HG03280 (cell line): ENCODE measurements at regions not wholly inside any gene's neighbourhood (a gene's known extent, or its start where the extent isn't known, plus 50 kb on each side); places are given as distances from the start of the nearest gene placed in this dataset.
"Not testable (repeated sequence)": the region's sequence is repeated elsewhere in the genome, so short reads cannot be mapped to it uniquely, and the experiment has no call there.

Experiments
- ATAC-seq: cut with Tn5 transposase; IDR thresholded peaks from one replicate; pipeline ENCODE4 v1.9.1; 2021; ENCODE audit warnings: mild to moderate bottlenecking, moderate library complexity; ENCODE audit not compliant: unreplicated experiment

DNA sequence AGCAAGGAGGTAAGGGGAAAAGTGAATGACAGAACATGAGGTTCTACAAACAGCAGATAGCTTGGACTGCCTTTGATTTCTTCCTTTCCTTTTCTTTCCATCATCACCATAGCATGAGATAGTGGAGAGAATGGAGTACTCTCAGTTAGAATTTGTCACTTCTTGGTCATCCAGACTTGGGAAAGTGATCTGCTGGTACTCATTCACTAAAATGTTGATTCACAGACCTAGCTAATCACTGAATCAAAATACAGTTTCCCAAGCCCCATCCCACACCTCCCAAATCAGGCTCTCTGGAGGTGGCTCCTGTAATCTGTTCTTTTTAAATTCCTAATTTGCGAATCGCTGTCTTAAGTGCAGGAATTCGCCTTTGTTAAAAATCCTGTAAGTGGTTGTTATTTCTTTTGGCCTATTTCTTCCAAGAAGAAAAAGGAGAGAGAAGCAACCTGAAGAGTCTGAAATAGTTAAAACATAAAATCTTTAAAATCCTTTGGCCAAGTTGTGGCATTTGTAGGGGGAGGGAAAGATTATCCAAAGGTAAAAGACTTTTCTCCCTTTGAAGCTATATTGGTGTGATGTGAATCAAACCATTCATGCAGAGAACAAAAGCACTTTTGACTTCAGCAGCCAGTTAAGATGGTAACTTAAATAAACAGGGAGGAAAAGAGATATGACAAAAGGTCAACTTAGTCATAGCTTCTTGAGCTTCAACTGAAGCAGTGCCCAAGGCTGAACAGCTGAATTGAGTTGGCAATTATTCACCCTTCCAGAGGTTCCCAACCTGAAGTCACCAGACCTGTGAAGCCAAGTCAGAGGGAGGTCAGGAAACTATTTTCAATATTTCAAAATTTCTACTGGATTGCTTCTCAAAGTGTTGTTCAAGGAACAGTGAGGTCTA, 255.1 kb upstream of the KRR1 start:
- ATAC-seq = no peak

DNA sequence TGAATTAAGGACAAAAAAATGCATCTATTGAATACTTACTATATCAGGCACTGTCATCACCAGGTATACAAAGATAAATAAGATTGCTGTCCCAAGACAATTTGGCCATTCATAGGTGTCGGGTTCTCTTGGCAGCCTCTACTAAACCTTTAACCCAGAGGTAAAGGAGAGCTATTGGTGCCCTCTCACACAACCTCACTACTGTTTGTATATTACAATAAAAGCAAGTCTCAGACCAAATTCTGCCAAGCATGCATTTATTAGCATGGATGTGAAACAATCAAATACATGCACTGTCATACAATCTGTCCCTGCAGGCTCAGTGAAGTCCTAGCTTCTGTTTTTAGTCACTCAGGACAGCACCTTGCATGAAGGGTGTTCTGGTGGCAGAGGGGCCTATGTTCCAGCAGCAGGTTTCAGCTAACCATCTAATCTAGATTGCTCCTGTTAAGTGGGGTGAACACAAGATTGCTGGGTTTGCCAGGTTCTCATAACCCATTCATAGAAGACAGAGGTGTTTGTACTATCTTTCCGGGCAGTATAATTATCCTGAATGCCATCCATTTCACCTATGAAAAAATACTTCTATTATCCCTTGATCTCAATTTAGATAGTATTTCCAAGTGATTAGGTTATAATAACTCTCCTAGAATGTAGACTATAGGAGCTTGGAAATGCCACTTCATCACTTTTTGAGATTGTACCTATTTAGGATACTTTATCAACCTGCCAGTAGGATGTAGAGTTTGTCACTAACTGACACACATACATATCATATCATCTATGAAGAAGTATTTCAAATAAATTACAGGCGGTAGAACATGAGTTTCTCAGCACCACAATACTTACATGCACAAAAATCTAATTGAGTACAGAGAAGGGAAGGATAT, 254.0 kb upstream of the KRR1 start:
- ATAC-seq = no peak

DNA sequence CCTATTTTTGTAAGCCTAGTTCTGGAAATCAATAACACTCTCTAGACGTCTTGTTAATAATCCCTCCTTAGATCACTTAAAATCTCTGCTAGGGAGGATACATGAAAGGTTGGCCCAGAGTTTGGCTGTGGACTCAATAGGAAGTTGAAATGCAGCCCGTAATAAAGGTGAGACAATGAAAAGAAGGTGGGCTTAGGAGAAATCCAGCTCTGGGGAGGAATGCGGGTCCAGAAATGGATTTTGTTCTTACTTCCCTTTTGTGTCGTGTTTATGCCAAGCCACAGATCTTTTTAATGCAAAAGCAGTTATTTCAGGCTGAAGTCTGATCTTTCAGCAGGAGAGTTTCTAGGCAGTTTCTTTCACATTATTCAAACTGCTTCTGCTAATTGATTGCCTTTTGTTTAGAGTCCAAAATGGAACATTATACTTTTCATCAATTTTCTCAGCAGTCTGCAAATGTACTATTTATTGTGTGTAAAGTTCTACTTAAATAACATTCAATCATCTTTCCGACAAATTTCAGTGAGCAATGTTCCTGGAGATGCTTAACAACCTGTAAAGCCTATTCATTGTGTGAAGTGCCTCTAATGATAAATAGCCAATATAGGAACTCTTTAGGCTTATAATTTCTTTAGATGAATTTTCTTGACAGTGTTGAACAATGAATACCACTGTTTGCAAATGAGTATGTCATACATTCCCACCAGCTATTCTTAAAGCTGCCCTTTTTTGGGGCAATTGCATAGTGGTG, 252.9 kb upstream of the KRR1 start:
- no peak for ATAC-seq

DNA sequence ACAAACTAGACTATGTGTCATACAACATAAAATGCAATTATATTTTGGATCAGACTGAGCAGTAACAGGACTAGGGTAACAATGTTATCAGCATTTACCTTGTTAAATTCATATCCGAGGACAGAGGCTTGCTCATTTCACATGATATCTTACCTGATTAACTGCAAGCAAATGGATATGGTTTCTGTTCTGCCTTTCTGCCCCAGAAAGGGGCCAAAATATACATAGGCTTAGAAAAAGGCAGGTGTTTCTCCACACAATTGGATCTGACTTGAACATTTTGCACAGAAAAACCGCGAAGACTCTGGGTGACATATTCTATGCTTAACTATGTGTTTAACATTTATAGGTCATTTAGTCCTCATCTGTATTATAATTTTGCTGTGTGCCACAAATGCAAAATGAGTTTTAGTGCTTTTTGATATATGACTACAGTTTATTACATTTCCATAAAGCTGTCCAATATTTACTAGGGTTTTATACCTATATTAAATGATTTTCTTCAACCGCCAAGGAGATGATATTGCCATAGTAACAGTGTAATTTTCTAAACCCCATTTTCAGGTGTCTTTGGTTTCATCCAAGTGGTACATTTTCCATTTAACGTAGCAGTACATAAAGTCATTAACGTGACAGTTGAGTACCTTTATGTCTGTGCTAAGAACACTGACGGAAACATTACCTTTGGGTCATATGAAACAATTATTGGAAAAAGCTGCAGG, 249.3 kb upstream of the KRR1 start:
- no peak for ATAC-seq

DNA sequence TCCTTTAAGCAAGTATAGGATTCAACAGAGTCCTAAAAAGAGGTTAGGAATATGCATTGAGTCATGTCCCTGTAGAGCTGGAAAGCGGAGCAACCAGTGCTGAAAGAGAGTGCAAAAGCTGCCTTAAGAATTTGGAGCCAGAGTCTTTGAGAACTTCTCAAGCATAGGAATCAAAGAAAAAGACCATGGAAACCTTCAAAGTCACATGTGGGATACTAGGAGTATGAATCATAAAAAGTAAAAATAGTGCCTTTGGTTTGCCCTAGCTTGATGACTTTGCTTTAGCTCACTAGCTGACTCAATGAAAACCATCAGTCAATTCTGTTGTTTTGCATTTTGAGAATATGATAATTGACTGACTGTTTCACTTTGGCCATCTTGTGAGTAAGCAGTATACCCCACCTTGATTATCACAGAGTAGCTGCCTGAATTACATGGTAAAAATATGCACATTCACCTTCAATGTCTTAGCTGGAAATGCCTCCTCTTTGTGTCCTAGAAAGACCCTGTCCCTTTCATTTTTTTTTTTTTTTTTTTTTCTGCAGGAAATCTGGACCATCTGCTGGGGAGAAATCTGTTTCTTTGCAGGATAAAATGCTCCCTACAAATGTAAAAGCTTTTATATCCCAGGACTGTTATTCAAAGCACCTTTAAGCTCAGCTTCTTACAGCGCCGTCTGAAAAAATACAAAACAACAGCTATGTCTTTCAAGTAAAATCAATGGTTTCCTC, 248.6 kb upstream of the KRR1 start:
- ATAC-seq = no peak

DNA sequence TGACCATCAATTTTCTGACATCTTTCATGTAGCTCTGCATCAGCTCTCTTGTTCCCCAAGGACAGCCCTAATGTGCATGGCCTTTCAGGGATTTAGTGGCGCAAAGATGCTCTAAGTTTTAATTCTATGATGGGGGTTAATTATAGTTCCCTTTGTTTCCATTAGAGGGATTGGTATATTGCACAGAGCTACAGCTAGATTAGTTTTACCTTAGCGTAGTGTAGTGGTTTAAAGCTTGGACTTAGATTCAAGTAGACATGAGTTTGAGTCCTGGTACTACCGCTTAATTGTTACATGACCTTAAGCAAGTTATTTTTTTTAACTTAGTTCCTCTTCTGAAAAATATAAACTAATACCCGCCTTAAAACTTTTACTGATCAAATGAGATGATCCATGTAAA, 247.8 kb upstream of the KRR1 start:
- no peak for ATAC-seq

DNA sequence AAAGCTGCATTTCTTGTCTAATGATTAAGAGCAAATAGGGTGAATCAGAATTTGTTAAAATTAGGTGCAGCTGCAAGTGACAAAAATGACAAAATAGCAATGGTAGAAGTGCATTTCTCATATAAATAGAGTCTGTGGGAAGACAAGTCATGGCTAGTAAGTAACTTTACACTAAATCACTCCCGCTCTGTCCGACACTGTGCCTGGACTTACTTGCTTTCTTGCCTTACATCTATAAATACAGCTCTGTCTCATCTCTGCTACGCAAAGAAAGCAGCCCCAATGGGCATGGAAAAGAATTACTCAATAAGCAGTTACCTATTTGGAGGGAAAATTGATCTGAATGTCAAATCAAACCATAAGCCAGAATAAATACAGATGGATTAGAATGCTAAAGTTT, 245.4 kb upstream of the KRR1 start:
- ATAC-seq = no peak

DNA sequence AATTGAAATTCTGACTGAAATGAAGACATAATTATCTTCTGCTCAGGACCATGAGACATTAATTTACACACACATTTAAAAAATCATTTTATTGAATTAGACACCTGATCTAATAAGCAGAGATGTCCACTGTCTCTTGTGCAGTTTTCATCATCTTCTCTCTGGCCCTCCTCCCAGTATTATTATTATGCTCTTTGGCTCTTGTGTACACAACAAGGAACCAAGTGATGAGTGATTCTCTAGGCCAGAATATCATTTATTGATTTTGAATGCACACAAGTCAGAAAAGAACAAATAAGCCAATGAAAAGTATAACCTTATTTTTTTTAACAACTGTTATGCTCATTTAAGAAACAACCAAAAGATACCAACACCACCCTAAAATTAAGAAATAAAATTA, 244.7 kb upstream of the KRR1 start:
- ATAC-seq = no peak

DNA sequence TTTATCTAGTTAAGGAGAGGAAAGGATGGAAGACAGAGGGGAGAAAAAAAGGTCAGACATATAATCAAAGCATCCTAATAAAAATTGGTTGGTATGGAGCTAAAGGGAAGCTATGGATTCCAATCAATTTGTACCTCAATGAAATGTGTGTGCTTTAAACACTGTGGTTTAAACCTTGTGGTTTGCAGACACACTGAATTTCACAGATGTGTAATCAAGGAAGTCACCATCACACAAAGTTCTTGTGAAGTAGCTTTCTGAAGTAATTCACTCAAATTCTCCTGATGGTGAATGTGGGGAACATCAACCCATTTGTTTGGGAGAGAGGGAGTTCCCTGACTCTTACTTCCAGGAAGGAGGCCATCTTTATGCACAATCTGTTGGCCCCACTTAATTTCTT, 243.3 kb upstream of the KRR1 start:
- no peak for ATAC-seq

DNA sequence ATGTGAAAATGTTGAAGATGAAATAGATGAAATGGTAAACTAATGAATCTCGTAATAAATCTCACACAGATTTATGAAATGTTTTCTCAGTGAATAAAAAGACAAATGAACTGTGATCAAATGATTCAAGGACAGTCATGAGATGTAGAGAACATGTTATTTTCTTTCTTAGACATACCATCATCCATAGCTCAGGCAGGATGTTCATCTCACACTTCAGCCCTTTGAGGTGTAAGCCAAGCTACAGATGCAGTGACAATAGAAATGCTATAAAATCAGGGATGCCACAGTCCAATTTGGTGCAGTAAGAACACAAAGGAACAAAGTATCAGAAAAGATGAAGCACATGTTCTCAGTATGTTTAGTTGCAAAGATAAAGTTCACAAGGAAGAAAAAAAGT, 242.7 kb upstream of the KRR1 start:
- ATAC-seq = no peak

DNA sequence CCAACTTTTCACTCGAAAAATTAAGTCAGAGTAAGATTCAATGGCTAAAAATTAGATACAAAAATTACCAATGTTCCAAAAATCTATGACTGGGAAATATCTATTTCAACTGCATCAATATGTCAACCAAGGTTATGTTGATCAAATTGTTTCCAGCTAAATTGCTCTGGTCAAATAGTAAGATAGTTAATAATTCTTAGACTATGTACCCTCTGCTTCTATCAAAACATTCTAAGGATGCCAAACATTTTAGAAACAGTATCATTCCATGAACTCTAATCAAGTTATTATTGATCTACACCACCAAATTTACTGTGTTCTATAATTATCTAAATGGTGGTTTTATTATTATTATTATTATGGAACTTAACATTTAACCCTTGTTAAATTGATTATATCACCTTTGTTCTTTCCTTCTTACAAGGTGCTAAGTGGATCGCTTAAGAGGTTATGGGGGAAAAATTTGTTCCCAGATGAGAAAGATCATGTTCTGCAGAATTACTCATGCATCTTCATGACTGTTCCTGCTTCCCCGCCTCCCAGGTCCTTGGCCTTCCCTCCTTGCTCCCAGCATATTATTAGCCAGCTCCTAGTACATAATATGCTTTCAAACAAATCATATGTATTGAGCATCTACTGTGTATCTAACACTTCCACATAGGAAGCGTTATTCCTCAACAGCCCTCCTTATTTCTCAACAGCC, 240.5 kb upstream of the KRR1 start:
- no peak for ATAC-seq

DNA sequence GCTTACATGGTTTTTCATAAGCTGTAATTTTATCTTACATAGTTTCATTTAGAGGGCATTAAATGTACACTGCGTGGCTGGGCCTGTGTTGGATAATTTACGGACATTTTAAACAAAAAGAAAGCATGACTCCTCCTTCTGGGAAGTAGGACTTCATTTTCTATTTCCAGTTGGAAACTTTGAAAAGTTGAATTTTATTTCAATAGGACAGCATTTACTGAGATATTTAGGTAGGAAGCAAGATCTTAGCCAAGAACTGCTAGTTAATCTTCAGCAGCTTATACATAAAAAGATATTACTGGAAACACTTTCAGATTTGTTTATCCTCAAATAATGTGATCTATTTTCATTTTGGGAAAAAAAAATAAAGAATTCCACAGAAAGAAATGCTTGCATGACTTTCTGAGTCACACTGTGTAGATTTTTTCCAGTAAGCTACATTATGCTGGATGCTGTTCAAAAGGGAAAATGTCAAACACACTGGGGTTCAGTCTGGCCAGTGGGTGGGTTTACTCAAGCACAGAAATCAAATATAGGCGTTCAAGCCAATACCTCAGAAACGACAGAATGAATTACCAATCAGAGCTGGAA, 239.4 kb upstream of the KRR1 start:
- no peak for ATAC-seq

DNA sequence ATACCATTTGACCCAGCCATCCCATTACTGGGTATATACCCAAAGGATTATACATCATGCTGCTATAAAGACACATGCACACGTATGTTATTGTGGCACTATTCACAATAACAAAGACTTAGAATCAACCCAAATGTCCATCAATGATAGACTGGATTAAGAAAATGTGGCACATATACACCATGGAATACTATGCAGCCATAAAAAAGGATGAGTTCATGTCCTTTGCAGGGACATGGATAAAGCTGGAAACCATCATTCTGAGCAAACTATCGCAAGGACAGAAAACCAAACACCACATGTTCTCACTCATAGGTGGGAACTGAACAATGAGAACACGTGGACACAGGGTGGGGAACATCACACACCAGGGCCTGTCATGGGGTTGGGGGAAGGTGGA, 237.6 kb upstream of the KRR1 start:
- ATAC-seq = not testable (repeated sequence)

DNA sequence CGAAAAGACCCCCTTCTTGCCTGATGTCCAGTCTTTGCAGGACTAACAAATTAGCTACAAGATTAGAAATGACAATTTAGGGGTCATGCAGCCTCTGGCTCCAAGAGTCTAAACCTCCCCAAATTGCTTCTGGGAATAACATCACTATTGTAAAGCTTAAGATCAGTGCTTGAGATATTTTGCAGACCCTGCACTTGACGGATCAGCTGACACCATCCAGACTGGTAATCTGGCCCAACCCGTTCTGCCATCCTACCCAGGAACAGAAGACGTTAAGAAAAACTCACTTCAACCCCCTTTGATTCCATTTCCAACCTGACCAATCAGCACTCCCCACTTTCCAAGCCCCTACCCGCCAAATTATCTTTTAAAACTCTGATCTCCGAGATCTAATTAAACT, 236.7 kb upstream of the KRR1 start:
- no peak for ATAC-seq

DNA sequence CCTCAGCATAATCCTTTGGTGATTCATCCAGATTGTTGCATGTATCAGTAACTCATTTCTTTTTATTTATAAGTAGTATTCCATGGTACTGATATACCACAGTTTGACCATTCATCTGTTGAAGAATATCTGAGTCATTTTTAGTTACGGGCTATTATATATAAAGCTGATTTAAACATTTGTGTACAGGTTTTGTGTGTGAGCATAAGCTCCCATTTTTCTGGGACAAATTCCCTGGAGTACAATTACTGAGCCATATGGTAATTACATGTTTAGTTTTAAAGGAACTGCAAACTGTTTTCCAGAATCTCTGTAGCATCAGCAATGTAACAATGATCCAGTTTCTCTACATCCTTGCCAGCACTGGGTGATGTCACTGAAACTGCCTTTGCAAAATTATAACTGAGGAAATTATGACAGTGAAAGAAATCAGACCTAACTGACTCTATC, 236.2 kb upstream of the KRR1 start:
- ATAC-seq = no peak

DNA sequence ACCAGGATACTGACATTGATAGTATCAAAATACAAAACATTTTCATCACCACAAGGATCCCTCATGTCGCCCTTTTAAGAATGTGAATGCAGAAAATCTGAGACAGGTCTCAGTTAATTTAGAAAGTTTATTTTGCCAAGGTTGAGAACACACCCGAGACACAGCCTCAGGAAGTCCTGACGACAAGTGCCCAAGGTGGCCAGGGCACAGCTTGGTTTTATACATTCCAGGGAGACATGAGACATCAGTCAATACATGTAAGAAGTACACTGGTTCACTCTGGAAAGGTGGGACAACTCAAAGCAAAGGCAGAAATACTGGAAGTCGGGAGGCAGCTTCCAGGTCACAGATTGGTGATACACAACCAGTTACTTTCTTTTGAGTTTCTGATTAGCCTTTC, 235.2 kb upstream of the KRR1 start:
- no peak for ATAC-seq

DNA sequence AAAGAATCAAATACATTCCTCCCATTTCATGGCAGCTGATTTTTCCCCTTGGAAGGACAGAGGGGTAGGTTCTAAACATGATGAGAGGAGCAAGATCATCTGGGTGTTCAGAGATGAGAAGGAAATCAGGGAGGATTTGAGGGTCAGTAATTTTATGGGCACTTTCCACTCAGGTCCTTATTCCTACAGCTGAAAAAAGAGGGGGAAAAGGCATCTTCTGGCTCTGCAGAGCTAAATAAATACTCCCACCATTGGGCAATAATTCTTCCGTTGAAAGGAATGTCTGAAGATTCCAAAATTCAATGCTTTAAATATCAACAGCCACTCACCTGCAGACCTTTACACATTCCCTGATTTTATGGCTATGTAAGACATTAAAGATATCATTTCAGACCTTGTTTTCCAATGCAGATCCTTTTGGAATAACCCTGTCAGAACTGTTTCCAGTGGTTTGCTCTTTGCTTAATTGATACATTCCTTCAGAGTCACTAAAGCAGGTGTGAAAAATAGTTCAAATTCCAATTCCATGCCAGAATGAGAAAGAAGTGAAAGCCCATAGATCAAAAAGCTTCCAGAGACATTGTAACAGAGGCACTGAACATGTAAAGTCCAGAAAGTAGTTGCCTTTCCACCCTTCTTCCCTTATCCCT, 233.3 kb upstream of the KRR1 start:
- no peak for ATAC-seq

DNA sequence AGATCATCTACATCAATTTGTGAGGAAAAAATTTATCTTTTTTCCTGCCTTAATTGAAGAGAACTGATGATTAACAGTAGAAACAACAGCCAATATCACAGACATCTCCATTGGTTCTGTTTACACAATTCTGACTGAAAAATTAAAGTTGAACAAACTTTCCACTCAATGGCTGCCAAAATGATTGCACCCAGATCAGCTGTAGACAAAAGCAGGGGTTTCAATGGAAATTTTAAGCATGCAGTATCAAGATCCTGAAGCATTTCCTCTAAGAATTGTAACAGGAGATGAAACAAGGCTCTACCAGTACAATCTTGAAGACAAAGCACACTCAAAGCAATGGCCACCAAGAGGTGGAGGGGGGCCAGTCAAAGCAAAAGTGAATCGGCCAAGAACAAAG, 231.6 kb upstream of the KRR1 start:
- ATAC-seq = no peak
